ENCODE measurements at regions not wholly inside any gene's neighbourhood (a gene's known extent, or its start where the extent isn't known, plus 50 kb on each side); places are given as distances from the start of the nearest gene placed in this dataset.

DNA sequence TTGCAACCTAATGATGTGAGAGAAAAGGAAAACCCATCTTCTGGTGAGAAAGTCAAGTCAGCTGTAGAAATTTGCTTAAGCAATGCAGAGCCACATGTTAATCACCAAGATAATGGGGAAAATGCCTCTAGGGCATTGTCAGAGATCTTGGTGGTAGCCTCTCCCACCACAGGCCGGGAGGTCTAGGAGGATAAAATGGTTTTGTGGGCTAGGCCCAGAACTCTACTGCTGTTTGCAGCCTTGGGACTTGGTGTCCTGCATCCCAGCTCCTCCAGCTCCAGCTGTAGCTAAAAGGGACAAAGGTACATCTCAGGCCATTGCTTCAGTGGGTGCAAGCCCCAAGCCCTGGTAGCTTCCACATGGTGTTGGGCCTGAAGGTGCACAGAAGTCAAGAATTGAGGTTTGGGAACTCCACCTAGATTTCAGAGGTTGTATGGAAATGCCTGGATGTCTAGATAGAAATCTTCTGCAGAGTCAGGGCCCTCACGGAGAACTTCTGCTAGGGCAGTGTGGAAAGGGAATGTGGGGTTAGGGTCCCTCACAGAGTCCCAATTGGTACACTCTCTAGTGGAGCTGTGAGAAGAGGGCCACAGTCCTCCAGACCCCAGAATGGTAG is 382.2 kb upstream of the KLHL1 start:
- TF ChIP-seq SIN3A (IDR thresholded peaks at IDR 0.05; ENCODE audit: borderline replicate concordance, low read depth, low read length) (no peak), EP300 (IDR thresholded peaks at IDR 0.05; ENCODE audit: borderline replicate concordance in 1 of 2, low read depth in 1 of 2, low read length in 1 of 2) (no peak), ELF1 (IDR thresholded peaks at IDR 0.05) (no peak), POLR2AphosphoS5 (IDR thresholded peaks at IDR 0.05; ENCODE audit: low read depth, low read length) (no peak), FOXM1 (IDR thresholded peaks at IDR 0.05; ENCODE audit: low read depth) (no peak), EZH2phosphoT487 (IDR thresholded peaks at IDR 0.05; ENCODE audit: borderline replicate concordance, low read depth) (no peak)
- TF ChIP-seq, protein P1, sequence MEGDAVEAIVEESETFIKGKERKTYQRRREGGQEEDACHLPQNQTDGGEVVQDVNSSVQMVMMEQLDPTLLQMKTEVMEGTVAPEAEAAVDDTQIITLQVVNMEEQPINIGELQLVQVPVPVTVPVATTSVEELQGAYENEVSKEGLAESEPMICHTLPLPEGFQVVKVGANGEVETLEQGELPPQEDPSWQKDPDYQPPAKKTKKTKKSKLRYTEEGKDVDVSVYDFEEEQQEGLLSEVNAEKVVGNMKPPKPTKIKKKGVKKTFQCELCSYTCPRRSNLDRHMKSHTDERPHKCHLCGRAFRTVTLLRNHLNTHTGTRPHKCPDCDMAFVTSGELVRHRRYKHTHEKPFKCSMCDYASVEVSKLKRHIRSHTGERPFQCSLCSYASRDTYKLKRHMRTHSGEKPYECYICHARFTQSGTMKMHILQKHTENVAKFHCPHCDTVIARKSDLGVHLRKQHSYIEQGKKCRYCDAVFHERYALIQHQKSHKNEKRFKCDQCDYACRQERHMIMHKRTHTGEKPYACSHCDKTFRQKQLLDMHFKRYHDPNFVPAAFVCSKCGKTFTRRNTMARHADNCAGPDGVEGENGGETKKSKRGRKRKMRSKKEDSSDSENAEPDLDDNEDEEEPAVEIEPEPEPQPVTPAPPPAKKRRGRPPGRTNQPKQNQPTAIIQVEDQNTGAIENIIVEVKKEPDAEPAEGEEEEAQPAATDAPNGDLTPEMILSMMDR (IDR thresholded peaks at IDR 0.05), result no peak
- TF ChIP-seq, protein P2, sequence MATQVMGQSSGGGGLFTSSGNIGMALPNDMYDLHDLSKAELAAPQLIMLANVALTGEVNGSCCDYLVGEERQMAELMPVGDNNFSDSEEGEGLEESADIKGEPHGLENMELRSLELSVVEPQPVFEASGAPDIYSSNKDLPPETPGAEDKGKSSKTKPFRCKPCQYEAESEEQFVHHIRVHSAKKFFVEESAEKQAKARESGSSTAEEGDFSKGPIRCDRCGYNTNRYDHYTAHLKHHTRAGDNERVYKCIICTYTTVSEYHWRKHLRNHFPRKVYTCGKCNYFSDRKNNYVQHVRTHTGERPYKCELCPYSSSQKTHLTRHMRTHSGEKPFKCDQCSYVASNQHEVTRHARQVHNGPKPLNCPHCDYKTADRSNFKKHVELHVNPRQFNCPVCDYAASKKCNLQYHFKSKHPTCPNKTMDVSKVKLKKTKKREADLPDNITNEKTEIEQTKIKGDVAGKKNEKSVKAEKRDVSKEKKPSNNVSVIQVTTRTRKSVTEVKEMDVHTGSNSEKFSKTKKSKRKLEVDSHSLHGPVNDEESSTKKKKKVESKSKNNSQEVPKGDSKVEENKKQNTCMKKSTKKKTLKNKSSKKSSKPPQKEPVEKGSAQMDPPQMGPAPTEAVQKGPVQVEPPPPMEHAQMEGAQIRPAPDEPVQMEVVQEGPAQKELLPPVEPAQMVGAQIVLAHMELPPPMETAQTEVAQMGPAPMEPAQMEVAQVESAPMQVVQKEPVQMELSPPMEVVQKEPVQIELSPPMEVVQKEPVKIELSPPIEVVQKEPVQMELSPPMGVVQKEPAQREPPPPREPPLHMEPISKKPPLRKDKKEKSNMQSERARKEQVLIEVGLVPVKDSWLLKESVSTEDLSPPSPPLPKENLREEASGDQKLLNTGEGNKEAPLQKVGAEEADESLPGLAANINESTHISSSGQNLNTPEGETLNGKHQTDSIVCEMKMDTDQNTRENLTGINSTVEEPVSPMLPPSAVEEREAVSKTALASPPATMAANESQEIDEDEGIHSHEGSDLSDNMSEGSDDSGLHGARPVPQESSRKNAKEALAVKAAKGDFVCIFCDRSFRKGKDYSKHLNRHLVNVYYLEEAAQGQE (IDR thresholded peaks at IDR 0.05; ENCODE audit: low read depth, low read length), result no peak
